ENCODE measurements at regions not wholly inside any gene's neighbourhood (a gene's known extent, or its start where the extent isn't known, plus 50 kb on each side); places are given as distances from the start of the nearest gene placed in this dataset.

DNA sequence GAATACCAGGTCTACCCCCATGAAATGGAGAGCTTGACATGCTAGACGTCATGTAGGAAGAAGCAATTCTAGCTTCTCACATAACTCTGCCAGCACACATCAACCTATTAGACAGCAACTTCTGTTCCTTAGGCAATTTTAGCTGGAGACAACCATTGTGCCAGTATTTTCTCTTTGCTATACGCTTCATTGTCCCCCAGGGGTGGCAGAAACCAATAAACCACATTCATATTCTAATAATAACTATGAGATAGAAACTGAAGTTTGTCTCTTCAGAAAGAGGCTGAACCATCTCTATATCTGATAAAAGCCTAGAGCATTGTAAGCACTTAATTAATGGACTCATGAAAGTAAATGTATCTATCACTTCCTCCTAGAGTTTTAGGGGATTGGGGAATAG, 278.6 kb downstream of the FOXG1 start:
- TF ChIP-seq, protein P1, sequence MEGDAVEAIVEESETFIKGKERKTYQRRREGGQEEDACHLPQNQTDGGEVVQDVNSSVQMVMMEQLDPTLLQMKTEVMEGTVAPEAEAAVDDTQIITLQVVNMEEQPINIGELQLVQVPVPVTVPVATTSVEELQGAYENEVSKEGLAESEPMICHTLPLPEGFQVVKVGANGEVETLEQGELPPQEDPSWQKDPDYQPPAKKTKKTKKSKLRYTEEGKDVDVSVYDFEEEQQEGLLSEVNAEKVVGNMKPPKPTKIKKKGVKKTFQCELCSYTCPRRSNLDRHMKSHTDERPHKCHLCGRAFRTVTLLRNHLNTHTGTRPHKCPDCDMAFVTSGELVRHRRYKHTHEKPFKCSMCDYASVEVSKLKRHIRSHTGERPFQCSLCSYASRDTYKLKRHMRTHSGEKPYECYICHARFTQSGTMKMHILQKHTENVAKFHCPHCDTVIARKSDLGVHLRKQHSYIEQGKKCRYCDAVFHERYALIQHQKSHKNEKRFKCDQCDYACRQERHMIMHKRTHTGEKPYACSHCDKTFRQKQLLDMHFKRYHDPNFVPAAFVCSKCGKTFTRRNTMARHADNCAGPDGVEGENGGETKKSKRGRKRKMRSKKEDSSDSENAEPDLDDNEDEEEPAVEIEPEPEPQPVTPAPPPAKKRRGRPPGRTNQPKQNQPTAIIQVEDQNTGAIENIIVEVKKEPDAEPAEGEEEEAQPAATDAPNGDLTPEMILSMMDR (IDR thresholded peaks at IDR 0.05) = no peak
- TF ChIP-seq POLR2A (IDR thresholded peaks at IDR 0.05) = no peak
